NCI-H2107 (cell line): ENCODE measurements at regions not wholly inside any gene's neighbourhood (a gene's known extent, or its start where the extent isn't known, plus 50 kb on each side); places are given as distances from the start of the nearest gene placed in this dataset.

Source experiments
- DNase-seq: peaks from one replicate; lab custom pipeline; 2025; lab: John Stamatoyannopoulos, UW

DNA sequence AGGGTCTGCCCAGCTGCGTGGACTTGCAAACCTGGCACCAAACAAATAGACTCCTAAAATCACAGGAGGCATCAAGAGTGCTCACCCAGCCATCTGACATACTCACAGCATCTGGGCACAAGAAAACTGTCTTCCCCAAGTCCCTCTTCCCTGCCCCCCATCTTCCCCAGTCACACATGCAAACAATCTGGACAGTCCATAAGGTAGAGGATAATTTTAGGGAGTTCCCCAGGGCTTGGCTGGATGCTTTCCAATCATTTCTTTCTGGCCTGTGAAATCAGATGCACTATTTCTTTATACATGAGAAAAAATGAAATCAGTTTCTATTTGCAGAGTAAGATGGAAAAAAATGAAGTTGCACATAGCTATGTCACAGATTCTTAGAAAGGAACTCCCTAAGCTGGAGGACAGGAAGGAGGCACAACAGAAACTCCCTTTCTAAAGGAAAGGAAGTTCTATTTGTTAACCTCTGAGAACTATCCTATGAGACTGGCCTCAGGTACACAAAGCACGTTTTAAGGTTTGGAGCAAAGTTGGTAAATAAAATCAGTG lies 342.3 kb downstream of the HNRNPD start:
- no peak for DNase-seq

DNA sequence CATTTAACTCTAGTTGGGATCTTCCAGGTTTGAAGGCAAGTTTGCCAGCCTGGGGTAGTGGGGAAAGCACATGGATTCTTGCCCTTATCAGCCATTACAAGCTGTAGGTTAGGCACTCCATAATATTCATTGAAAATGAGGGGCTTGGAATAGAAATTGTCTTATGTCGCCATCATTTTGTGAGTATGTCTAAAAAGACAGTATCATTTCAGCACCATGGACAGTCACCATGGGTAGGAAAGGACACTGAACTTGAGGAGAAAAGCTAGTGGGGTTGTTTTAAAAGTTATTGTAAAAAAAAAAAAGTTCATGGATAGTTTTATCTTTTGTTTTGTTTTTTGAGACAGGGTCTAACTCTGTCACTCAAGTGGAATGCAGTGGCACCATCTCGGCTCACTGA lies 356.1 kb downstream of the HNRNPD start:
- no peak for DNase-seq

DNA sequence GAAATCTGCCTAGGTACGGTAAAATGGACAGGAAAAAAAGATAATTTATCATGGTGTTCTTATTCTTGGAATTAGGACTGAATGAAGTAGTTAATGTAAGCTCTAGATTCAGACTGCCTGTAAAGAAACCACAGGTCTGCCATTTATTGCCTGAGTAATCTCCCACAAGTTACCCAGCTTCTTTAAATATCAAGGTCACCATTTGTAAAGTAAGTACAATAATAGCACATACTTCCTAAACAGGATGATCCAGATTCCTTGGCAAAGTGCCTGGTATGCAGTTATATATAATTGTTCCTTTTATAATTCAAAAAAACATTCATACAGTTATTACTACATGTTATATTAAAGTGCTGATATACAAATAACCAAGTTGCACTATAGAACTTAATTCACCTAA lies 368.6 kb downstream of the HNRNPD start:
- DNase-seq = no peak

DNA sequence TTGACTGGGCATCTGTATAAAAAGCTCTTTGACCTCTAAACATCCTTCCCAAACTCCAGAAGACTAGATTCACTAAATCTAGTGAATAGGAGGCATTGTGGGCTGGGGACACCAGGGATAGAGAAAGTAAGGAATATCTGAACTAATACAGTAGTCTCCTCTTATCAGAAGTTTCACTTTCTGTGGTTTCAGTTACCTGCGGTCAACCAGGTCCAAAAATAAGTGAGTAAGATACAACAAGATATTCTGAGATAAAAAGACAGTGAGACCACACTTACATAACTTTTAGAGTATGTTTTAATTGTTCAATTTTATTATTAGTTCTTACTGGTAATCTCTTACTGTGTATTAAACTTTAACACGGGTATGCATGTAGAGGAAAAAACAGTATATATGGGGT lies 376.5 kb downstream of the HNRNPD start:
- DNase-seq = no peak

- no peak for DNase-seq
Observed at GRCh38 chr4:81990898-81991297, 382.9 kb downstream of the HNRNPD start.

DNA sequence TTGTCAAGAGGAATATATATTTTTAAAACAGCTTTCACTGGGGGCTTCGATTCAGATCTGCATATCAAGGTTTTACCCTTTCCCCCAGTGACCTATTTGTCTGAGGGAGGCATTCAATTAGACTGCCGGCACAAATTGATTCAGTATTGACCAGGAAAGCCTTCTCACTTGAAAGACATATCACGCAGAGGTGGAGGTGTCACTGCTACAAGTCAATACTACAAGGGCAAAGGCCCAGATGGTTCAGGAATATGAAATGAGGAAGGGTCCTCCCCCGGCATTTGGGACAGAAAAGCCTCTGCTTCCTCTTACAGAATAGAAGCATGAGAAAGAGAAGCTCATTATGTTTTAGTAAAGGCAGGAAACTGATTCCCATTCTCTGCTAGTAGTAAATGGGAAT lies 383.6 kb downstream of the HNRNPD start:
- DNase-seq = no peak

DNA sequence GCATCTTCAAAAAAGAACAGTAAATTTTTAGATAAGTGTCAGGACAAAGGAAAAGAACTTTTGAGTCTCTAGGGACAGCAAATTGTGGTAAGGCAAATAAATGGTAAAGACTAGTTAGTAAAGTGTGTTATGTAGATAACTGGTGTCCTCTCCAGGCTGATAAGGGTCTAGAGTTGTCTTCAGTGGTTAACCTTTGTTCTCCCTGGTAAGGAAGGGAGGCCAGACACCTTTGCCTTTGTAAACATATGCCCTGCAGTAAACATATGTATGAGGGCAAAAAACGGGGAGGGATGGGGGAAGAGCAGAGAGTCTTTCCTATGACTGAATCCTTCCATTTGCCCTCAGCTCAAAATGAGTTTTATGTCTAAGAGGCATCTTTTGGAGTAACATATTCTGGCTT lies 384.6 kb downstream of the HNRNPD start:
- no peak for DNase-seq

DNA sequence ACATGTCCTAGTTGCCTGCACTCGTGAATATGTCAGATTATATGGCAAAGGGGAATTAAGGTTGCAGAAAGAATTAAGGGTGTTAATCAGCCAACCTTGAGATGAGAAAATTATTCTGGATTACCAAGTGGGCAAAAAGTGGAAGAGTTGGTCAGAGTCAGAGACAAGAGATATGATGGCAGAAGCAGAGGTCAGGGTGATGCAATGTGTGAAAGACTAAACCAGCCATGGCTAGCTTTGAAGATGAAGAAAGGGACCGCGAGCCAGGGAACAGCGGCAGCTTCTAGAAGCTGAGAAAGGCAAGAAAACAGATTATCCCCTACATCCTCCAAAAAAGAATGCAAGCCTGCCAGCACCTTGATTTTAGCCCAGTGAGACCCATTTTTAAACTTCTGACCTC lies 385.6 kb downstream of the HNRNPD start:
- no peak for DNase-seq

- no peak for DNase-seq
Observed at GRCh38 chr4:81984746-81985145, 389.0 kb downstream of the HNRNPD start.

- DNase-seq = no peak
Observed at GRCh38 chr4:81982846-81983540, 390.8 kb downstream of the HNRNPD start.

- DNase-seq = no peak
Observed at GRCh38 chr4:81981218-81981617, 392.6 kb downstream of the HNRNPD start.

- DNase-seq = no peak
Observed at GRCh38 chr4:81974523-81974922, 399.3 kb downstream of the HNRNPD start.

- DNase-seq = no peak
Observed at GRCh38 chr4:81971637-81972381, 402.0 kb downstream of the HNRNPD start.

- no peak for DNase-seq
Observed at GRCh38 chr4:81971061-81971460, 402.7 kb downstream of the HNRNPD start.

DNA sequence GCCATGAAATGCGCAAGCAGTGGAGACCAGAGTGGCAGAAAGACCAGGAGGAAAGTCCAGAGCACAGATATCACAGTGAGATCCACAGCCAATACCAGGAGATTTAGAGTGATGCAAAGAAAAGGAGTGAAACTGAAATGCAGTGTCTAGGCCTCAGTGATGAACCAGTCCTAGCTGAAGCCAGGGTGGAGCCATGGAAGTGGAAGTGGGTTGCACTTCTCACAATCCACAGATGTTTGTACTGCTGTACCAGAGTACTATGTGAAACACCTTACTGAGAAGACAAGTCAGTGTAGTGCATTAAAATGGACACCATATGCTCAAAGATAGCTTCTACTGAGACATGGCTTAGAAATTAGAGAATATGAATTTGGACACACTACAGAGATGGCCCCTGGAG lies 403.3 kb downstream of the HNRNPD start:
- no peak for DNase-seq

DNA sequence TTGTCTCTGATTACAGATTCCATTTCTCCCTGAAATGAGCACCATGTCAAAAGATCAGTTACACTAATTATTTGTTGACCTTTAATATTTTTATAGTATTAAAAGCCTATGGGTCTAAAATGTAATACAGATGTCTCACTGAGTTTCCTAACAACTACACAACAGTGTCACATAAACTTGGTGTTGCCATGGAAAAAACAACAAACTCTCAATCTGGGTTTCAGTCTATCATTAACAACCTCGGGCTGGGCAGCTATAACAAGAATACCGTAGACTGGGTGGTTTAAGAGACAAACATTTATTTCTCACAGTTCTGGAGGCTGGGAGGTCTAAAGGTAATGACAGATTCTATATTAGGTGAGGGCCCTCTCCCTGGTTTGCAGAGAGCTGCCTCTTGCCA lies 407.1 kb downstream of the HNRNPD start:
- no peak for DNase-seq

- DNase-seq = no peak
Observed at GRCh38 chr4:81965911-81966310, 407.9 kb downstream of the HNRNPD start.

DNA sequence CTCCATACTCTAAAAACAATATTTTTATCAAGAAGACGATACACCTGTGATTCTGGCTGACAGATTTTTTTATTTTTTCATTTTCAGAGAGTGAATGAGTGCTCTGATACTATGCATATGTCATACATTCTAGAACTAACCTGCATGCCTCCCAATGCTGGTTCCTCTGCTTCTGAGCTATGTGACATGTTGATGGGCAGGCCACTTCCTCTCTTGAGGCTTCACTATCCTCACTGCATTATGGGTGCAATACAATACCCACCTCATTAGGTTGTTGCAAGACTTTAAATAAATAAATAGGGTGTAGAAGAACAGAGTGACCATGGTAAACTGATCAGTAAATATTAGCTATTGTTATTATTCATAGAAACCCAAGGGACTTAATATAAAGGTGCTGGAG lies 408.3 kb downstream of the HNRNPD start:
- DNase-seq = no peak

- DNase-seq = no peak
Observed at GRCh38 chr4:81963763-81964020, 410.1 kb downstream of the HNRNPD start.

GRCh38 chr4:81963015-81963762 lies 410.6 kb downstream of the HNRNPD start:
- no peak for DNase-seq

GRCh38 chr4:81960961-81961360 lies 412.8 kb downstream of the HNRNPD start:
- no peak for DNase-seq

DNA sequence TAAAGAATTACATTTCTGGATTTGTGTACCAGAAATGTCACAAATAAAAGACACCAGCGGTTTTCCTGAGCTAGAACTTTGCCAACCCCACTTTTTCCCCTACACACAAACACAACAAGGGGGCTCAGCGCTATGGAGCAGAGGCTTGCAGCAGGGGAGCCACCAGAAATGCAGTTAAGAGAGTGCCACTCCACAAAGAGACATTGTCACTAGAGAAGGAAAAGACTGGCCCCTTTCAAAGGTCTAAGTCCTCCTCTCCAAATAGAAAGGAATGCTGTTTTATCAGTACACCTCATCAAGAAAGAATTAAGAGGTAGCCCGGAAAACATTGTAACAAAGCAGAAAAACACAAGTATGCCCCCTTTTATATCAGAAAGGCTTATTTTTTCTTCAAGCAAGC lies 419.5 kb downstream of the HNRNPD start:
- DNase-seq = no peak

GRCh38 chr4:81951891-81952455 lies 421.8 kb downstream of the HNRNPD start:
- DNase-seq = no peak
